ENCODE measurements at regions not wholly inside any gene's neighbourhood (a gene's known extent, or its start where the extent isn't known, plus 50 kb on each side); places are given as distances from the start of the nearest gene placed in this dataset.

DNA sequence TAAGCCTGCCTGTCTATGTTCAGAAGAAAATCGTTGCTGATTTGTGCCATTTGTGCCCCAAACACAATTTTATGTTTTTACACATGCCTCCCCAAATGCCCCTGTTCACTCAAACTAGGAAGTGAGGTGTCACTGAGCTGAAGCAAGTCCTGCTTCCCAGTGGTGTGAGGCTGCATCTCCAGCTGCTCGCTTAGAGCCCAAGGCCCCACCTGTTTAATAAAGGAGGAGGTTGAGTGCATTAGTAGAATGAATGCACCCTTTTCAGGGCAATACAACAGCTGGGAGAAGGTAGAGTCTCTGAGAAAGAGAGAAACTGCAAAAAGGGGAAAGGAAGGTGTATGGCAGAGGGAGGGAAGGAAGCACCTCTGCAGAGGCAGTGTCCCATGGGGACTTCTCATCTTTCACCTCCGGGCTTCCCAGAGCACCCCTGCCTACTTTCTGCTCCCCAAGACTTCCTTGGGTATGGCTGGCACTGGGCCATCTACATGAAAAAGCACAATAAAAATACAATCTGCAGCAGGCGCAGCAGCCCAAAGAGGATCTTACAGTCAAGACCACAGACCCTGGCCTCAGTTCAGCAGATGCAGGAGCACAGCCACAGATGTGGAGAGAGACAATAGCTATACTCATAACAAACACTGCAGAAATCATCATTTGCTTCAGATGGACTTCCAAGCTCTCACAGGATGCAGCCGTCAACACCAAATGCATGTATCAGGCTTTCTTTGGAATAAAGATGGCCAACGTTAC lies 165.9 kb downstream of the POLR2M start:
- TF ChIP-seq, protein P1, sequence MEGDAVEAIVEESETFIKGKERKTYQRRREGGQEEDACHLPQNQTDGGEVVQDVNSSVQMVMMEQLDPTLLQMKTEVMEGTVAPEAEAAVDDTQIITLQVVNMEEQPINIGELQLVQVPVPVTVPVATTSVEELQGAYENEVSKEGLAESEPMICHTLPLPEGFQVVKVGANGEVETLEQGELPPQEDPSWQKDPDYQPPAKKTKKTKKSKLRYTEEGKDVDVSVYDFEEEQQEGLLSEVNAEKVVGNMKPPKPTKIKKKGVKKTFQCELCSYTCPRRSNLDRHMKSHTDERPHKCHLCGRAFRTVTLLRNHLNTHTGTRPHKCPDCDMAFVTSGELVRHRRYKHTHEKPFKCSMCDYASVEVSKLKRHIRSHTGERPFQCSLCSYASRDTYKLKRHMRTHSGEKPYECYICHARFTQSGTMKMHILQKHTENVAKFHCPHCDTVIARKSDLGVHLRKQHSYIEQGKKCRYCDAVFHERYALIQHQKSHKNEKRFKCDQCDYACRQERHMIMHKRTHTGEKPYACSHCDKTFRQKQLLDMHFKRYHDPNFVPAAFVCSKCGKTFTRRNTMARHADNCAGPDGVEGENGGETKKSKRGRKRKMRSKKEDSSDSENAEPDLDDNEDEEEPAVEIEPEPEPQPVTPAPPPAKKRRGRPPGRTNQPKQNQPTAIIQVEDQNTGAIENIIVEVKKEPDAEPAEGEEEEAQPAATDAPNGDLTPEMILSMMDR (IDR thresholded peaks at IDR 0.05) = no peak

DNA sequence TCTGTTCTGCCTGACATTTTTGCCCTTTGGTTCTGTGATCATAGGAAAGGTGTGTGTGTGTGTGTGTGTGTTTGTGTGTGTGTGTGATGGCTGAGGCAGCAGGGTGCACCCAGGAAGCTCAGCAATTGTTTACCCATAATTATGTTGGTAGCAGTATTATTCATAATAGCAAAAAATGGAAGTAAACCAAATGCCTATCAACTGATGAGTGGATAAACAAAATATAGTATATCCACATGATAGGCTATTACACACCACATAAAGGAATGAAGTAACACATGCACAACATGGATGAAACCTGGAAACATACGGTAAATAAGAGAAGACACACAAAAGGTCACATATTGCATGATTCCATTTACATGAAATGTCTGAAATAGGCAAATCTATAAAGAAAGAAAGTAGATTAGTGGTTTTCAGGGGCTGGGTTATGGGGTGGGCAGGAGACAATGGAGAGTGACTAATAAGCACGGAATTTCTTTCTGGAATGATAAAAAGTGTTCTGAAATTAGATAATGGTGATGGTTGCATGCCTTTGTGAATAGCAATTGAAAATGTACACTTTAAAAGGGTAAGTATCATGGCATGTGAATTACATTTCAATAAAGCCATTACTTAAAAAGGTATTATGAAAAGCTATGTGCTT lies 167.2 kb downstream of the POLR2M start:
- ATAC-seq (no peak), DNase-seq (no peak)
- Histone ChIP-seq H3K27ac (no peak overlapping the region), H3K27me3 (peaks cover 0 to 23% of the 10 kb centered on the region in 2 donors), H3K9me3 (peaks cover 0 to 12% of the 10 kb centered on the region in 2 donors), H3K36me3 (no peaks in the 10 kb centered on the region), H3K4me1 (no peaks in the 10 kb centered on the region), H3K4me3 (no peak overlapping the region)
- intact Hi-C loops (cut with DNase I) = no loop called here
- TF ChIP-seq, protein P1 (IDR thresholded peaks at IDR 0.05) = no peak

More for the DNA sequence above, 165.9 kb downstream of the POLR2M start:
- no peak for DNase-seq
- peaks cover 0 to 12% of the 10 kb centered on the region in 2 donors for H3K9me3 ChIP-seq
- no peaks in the 10 kb centered on the region for H3K4me1 ChIP-seq
- peaks cover 0 to 35% of the 10 kb centered on the region in 2 donors for H3K27me3 ChIP-seq
- intact Hi-C loops (cut with DNase I) = no loop called here
- ATAC-seq = no peak
- no peaks in the 10 kb centered on the region for H3K36me3 ChIP-seq
- no peak overlapping the region for H3K27ac ChIP-seq
- H3K4me3 ChIP-seq = no peak overlapping the region

DNA sequence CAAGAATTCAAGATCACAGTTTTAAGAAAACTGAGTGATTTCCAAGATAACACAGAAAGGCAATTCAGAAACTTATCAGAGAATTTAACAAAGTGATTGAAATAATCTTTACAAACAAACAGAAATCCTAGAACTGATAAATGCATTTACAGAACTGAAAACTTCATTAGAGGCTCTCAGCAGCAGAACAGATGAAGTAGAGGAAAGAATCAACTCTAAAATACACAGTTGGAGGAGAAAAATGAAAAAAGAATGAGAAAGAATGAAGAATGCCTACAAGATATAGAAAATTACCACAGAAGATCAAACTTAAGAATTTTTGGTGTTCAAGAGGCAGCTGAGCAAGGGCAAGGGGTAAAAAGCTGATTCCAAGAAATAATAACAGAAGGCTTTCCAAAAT lies 168.8 kb downstream of the POLR2M start:
- Histone ChIP-seq H3K36me3 (no peaks in the 10 kb centered on the region), H3K9me3 (peaks cover 0 to 12% of the 10 kb centered on the region in 2 donors), H3K27me3 (peaks cover 0 to 8% of the 10 kb centered on the region in 2 donors), H3K27ac (no peak overlapping the region), H3K4me3 (no peak overlapping the region), H3K4me1 (no peaks in the 10 kb centered on the region)
- ATAC-seq = no peak
- intact Hi-C loops (cut with DNase I) = no loop called here
- DNase-seq = no peak
- TF ChIP-seq, protein P1 (IDR thresholded peaks at IDR 0.05) = no peak

DNA sequence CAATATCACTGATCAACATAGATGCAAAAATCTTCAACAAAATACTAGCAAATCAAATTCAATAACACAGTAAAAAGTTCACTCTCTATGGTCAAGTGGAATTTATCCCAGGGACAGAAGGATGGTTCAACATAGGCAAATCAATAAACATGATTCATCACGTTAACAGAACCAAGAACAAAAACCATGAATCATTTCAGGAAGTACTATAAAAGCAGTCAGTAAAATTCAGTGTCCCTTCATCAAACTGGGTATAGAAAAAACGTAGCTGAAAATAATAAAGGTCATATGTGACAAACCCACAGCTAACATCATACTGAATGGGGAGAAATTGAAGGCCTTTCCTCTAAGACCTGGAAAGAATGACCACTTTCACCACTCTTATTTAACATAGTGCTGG lies 172.1 kb downstream of the POLR2M start:
- ATAC-seq = no peak
- TF ChIP-seq, protein P1 (IDR thresholded peaks at IDR 0.05) = no peak
- Histone ChIP-seq H3K9me3 (peaks cover 0 to 12% of the 10 kb centered on the region in 2 donors), H3K36me3 (no peaks in the 10 kb centered on the region), H3K4me1 (no peaks in the 10 kb centered on the region), H3K27ac (no peak overlapping the region), H3K27me3 (no peaks in the 10 kb centered on the region), H3K4me3 (no peak overlapping the region)
- intact Hi-C loops (cut with DNase I) = no loop called here
- DNase-seq = no peak

DNA sequence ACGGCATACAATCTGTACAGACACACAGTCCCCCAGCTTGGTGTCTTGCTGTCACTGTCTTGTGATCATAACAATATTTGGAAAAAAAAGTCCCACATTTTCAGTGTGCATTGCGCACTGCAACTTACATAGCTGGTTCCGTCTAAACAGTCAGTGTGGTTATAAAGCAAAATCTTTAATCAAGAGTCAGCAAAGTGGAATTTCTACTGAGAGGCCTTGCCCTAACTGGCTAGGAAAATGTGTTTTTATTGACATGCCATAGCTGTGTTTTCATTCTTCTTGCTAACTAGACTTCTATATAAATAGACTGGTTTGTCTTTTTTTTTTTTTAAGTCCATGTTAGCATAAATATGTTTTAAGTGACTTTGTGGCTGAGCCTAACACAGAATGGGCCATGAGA lies 174.8 kb downstream of the POLR2M start:
- TF ChIP-seq, protein P1 (IDR thresholded peaks at IDR 0.05) = no peak
- intact Hi-C loops (cut with DNase I) = no loop called here
- H3K36me3 ChIP-seq = no peaks in the 10 kb centered on the region
- no peaks in the 10 kb centered on the region for H3K9me3 ChIP-seq
- H3K27ac ChIP-seq = no peak overlapping the region
- DNase-seq (no peak), ATAC-seq (no peak)
- no peaks in the 10 kb centered on the region for H3K4me1 ChIP-seq
- no peak overlapping the region for H3K4me3 ChIP-seq
- peaks cover 0 to 6% of the 10 kb centered on the region in 2 donors for H3K27me3 ChIP-seq

Measured in left lung (tissue), 4 donors.